HUES64 (cell line): ENCODE measurements at regions not wholly inside any gene's neighbourhood (a gene's known extent, or its start where the extent isn't known, plus 50 kb on each side); places are given as distances from the start of the nearest gene placed in this dataset.
"Not testable (repeated sequence)": the region's sequence is repeated elsewhere in the genome, so short reads cannot be mapped to it uniquely, and the experiment has no call there.

Experiments used
- H3K27ac ChIP-seq: 2 replicates; pipeline ENCODE4 v1.7.0; 2013; ENCODE audit warnings: low read depth, low read length, inconsistent platforms
- H3K27me3 ChIP-seq: 2 replicates; pipeline ENCODE4 v1.6.1; 2013; ENCODE audit warnings: mild to moderate bottlenecking, low read length; ENCODE audit not compliant: insufficient read depth
- H3K36me3 ChIP-seq: 2 replicates; pipeline ENCODE4 v1.6.1; 2013; ENCODE audit warnings: mild to moderate bottlenecking, low read length; ENCODE audit not compliant: insufficient read depth
- H3K4me1 ChIP-seq: 2 replicates; pipeline ENCODE4 v1.6.1; 2013; ENCODE audit warnings: mild to moderate bottlenecking, low read length, moderate library complexity; ENCODE audit not compliant: insufficient read depth
- H3K4me3 ChIP-seq: 2 replicates; pipeline ENCODE4 v1.5.1; 2013; ENCODE audit warnings: mild to moderate bottlenecking, low read length, moderate library complexity
- H3K9ac ChIP-seq: 2 replicates; pipeline ENCODE4 v1.6.1; 2013; ENCODE audit warnings: mild to moderate bottlenecking, low read depth, low read length
- H3K9me3 ChIP-seq: 2 replicates; pipeline ENCODE4 v1.6.1; 2013; ENCODE audit warnings: low read depth, low read length; ENCODE audit not compliant: insufficient read depth
- WGBS: fragments of 150-250, 120-280 bp; methylation state at CpG from one replicate; pipeline ENCODE4 v1.1.7; 2013; ENCODE audit warnings: missing lambda C conversion rate; 5-methylcytosine and 5-hydroxymethylcytosine counted together

- H3K4me1 ChIP-seq, result no peaks in the 10 kb centered on the region
- WGBS, result 100% methylated on average over 1 of the region's 1 CpG
- no peak overlapping the region for H3K27ac ChIP-seq
- no peak overlapping the region for H3K4me3 ChIP-seq
- no peaks in the 10 kb centered on the region for H3K27me3 ChIP-seq
- H3K9me3 ChIP-seq, result peaks cover 4% of the 10 kb centered on the region; the same call in 1 of the 2 replicates
- no peaks in the 10 kb centered on the region for H3K36me3 ChIP-seq
- H3K9ac ChIP-seq, result no peak overlapping the region
Measured at GRCh38 chr5:110309222-110309621, 417.2 kb downstream of the TMEM232 start.

- not testable (repeated sequence) for H3K4me1 ChIP-seq, H3K27ac ChIP-seq, H3K36me3 ChIP-seq, H3K27me3 ChIP-seq, H3K4me3 ChIP-seq, H3K9ac ChIP-seq, H3K9me3 ChIP-seq
- 63% methylated on average over 3 of the region's 3 CpGs for WGBS
Measured at GRCh38 chr5:110316566-110316965, 409.9 kb downstream of the TMEM232 start.

- H3K27ac ChIP-seq, result no peak overlapping the region
- H3K9ac ChIP-seq, result no peak overlapping the region
- H3K9me3 ChIP-seq, result no peaks in the 10 kb centered on the region
- no peaks in the 10 kb centered on the region for H3K36me3 ChIP-seq
- H3K27me3 ChIP-seq, result no peaks in the 10 kb centered on the region
- no peaks in the 10 kb centered on the region for H3K4me1 ChIP-seq
- 86% methylated on average over 1 of the region's 1 CpG for WGBS
- no peak overlapping the region for H3K4me3 ChIP-seq
Measured at GRCh38 chr5:110321117-110321516, 405.4 kb downstream of the TMEM232 start.

- Histone ChIP-seq H3K9me3 (no peaks in the 10 kb centered on the region), H3K4me3 (no peak overlapping the region), H3K9ac (no peak overlapping the region), H3K4me1 (no peaks in the 10 kb centered on the region), H3K27ac (no peak overlapping the region), H3K36me3 (no peaks in the 10 kb centered on the region), H3K27me3 (no peaks in the 10 kb centered on the region)
- 93% methylated on average over 1 of the region's 1 CpG for WGBS
Measured at GRCh38 chr5:110323357-110323756, 403.1 kb downstream of the TMEM232 start.

GRCh38 chr5:110323832-110324231 lies 402.6 kb downstream of the TMEM232 start:
- no peak overlapping the region for H3K9ac ChIP-seq
- H3K27ac ChIP-seq, result no peak overlapping the region
- H3K27me3 ChIP-seq, result no peaks in the 10 kb centered on the region
- H3K9me3 ChIP-seq, result no peaks in the 10 kb centered on the region
- H3K4me1 ChIP-seq, result no peaks in the 10 kb centered on the region
- H3K36me3 ChIP-seq, result no peaks in the 10 kb centered on the region
- H3K4me3 ChIP-seq, result no peak overlapping the region

- H3K27ac ChIP-seq, result no peak overlapping the region
- H3K9ac ChIP-seq, result no peak overlapping the region
- H3K4me1 ChIP-seq, result no peaks in the 10 kb centered on the region
- H3K9me3 ChIP-seq, result no peaks in the 10 kb centered on the region
- 88% methylated on average over 1 of the region's 1 CpG for WGBS
- H3K27me3 ChIP-seq, result no peaks in the 10 kb centered on the region
- no peak overlapping the region for H3K4me3 ChIP-seq
- H3K36me3 ChIP-seq, result no peaks in the 10 kb centered on the region
Measured at GRCh38 chr5:110324876-110325275, 401.6 kb downstream of the TMEM232 start.

GRCh38 chr5:110329955-110330525 lies 396.4 kb downstream of the TMEM232 start:
- WGBS, result 90% methylated on average over 5 of the region's 5 CpGs
- Histone ChIP-seq H3K9me3 (no peaks in the 10 kb centered on the region), H3K9ac (no peak overlapping the region), H3K4me1 (no peaks in the 10 kb centered on the region), H3K27me3 (no peaks in the 10 kb centered on the region), H3K27ac (no peak overlapping the region), H3K36me3 (no peaks in the 10 kb centered on the region), H3K4me3 (no peak overlapping the region)

GRCh38 chr5:110333384-110333783 lies 393.1 kb downstream of the TMEM232 start:
- H3K27ac ChIP-seq, result no peak overlapping the region
- no peaks in the 10 kb centered on the region for H3K27me3 ChIP-seq
- no peak overlapping the region for H3K4me3 ChIP-seq
- no peaks in the 10 kb centered on the region for H3K9me3 ChIP-seq
- no peak overlapping the region for H3K9ac ChIP-seq
- H3K4me1 ChIP-seq, result no peaks in the 10 kb centered on the region
- H3K36me3 ChIP-seq, result no peaks in the 10 kb centered on the region
- 74% methylated on average over 4 of the region's 4 CpGs for WGBS

GRCh38 chr5:110335361-110336066 lies 391.0 kb downstream of the TMEM232 start:
- Histone ChIP-seq H3K9ac (no peak overlapping the region), H3K9me3 (no peaks in the 10 kb centered on the region), H3K27me3 (no peaks in the 10 kb centered on the region), H3K4me1 (no peaks in the 10 kb centered on the region), H3K4me3 (no peak overlapping the region), H3K27ac (no peak overlapping the region), H3K36me3 (no peaks in the 10 kb centered on the region)
- 94% methylated on average over 4 of the region's 4 CpGs for WGBS

- Histone ChIP-seq H3K27me3 (no peaks in the 10 kb centered on the region), H3K4me3 (no peak overlapping the region), H3K36me3 (no peaks in the 10 kb centered on the region), H3K9me3 (no peaks in the 10 kb centered on the region), H3K4me1 (no peaks in the 10 kb centered on the region), H3K27ac (no peak overlapping the region), H3K9ac (no peak overlapping the region)
- WGBS, result 96% methylated on average over 7 of the region's 7 CpGs
Measured at GRCh38 chr5:110338341-110339083, 388.0 kb downstream of the TMEM232 start.

GRCh38 chr5:110339399-110339798 lies 387.1 kb downstream of the TMEM232 start:
- no peaks in the 10 kb centered on the region for H3K27me3 ChIP-seq
- H3K9ac ChIP-seq, result no peak overlapping the region
- H3K9me3 ChIP-seq, result no peaks in the 10 kb centered on the region
- no peak overlapping the region for H3K4me3 ChIP-seq
- 96% methylated on average over 2 of the region's 2 CpGs for WGBS
- no peak overlapping the region for H3K27ac ChIP-seq
- H3K4me1 ChIP-seq, result no peaks in the 10 kb centered on the region
- H3K36me3 ChIP-seq, result no peaks in the 10 kb centered on the region
